OCI-LY1 (cell line): ENCODE measurements at regions not wholly inside any gene's neighbourhood (a gene's known extent, or its start where the extent isn't known, plus 50 kb on each side); places are given as distances from the start of the nearest gene placed in this dataset.

Experiments
- EZH2 ChIP-seq: fragments of 200-600 bp; sonication (generic), shearing (Covaris generic); IDR thresholded peaks from 2 replicates; pipeline ENCODE4 v1.8.0; 2017; ENCODE audit warnings: borderline replicate concordance, mixed run types, mild to moderate bottlenecking, antibody characterized with exemption, low read length, moderate library complexity, mixed read lengths
- TF ChIP-seq, protein P1 (sequence below): fragments of 200-600 bp; sonication (generic), shearing (Covaris generic); IDR thresholded peaks from 2 replicates; pipeline ENCODE4 v1.5.1; 2017; ENCODE audit warnings: mild to moderate bottlenecking, antibody characterized with exemption, low read length, moderate library complexity, mixed read lengths

GRCh38 chr6:71419217-71420094, 130.8 kb downstream of the OGFRL1 start:
- TF ChIP-seq, protein P1, sequence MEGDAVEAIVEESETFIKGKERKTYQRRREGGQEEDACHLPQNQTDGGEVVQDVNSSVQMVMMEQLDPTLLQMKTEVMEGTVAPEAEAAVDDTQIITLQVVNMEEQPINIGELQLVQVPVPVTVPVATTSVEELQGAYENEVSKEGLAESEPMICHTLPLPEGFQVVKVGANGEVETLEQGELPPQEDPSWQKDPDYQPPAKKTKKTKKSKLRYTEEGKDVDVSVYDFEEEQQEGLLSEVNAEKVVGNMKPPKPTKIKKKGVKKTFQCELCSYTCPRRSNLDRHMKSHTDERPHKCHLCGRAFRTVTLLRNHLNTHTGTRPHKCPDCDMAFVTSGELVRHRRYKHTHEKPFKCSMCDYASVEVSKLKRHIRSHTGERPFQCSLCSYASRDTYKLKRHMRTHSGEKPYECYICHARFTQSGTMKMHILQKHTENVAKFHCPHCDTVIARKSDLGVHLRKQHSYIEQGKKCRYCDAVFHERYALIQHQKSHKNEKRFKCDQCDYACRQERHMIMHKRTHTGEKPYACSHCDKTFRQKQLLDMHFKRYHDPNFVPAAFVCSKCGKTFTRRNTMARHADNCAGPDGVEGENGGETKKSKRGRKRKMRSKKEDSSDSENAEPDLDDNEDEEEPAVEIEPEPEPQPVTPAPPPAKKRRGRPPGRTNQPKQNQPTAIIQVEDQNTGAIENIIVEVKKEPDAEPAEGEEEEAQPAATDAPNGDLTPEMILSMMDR: no peak
- TF ChIP-seq EZH2: no peak
